H1 (cell line): ENCODE measurements at regions not wholly inside any gene's neighbourhood (a gene's known extent, or its start where the extent isn't known, plus 50 kb on each side); places are given as distances from the start of the nearest gene placed in this dataset.

Experiments
- CTCF ChIA-PET: fragments of 300-600 bp; sonication (Branson Sonifier 250); formaldehyde crosslinking; loops from one replicate; lab custom pipeline; 2021; ENCODE audit not compliant: partially characterized antibody; lab: Charles Lee
- POLR2A ChIA-PET: fragments of 300-600 bp; sonication (Branson Sonifier 250); formaldehyde crosslinking; loops from one replicate; lab custom pipeline; 2021; ENCODE audit warnings: inconsistent platforms; ENCODE audit not compliant: partially characterized antibody; lab: Charles Lee
- DNase-seq, 2 experiments: peaks; one replicate each; pipeline versions ENCODE4 v3.0.0 to v3.0.0-alpha.2; 2010 to 2022; ENCODE audit warnings: low spot score in 2 of 2, low read depth in 1 of 2, mixed read lengths in 1 of 2
- FAIRE-seq: peaks from 2 replicates; lab custom pipeline; 2011; peaks lifted over from hg19 to GRCh38; lab: Jason Lieb, UNC
- H2AFZ ChIP-seq: 2 replicates; pipeline ENCODE4 v1.8.1; 2012; ENCODE audit warnings: low read length, inconsistent platforms
- H2AK5ac ChIP-seq: 2 replicates; pipeline ENCODE4 v1.6.1; 2013; ENCODE audit warnings: low read depth, low read length
- H2BK120ac ChIP-seq: replicated peaks from 2 replicates; pipeline ENCODE3; 2013; ENCODE audit warnings: low read depth, low read length, inconsistent platforms
- H2BK12ac ChIP-seq: 2 replicates; pipeline ENCODE4 v1.6.1; 2013; ENCODE audit warnings: low read depth, low read length
- H2BK15ac ChIP-seq: 2 replicates; pipeline ENCODE4 v1.6.1; 2013; ENCODE audit warnings: low read length
- H2BK20ac ChIP-seq: 2 replicates; pipeline ENCODE4 v1.6.1; 2013; ENCODE audit warnings: low read length
- H2BK5ac ChIP-seq: 2 replicates; pipeline ENCODE4 v1.6.1; 2013; ENCODE audit warnings: low read depth, low read length
- H3K14ac ChIP-seq: 2 replicates; pipeline ENCODE4 v1.6.1; 2013; ENCODE audit warnings: inconsistent platforms; ENCODE audit not compliant: insufficient read length
- H3K18ac ChIP-seq: 2 replicates; pipeline ENCODE4 v1.6.1; 2013; ENCODE audit warnings: low read length; ENCODE audit errors: extremely low read depth
- H3K23ac ChIP-seq: 2 replicates; pipeline ENCODE4 v1.6.1; 2013; ENCODE audit warnings: inconsistent platforms; ENCODE audit not compliant: insufficient read length
- H3K23me2 ChIP-seq: 2 replicates; pipeline ENCODE4 v1.6.1; 2013; ENCODE audit warnings: low read depth, low read length
- H3K27ac ChIP-seq: 2 replicates; pipeline ENCODE4 v1.6.1; 2011; ENCODE audit warnings: low read depth, low read length, inconsistent platforms
- H3K27me3 ChIP-seq, 4 experiments: replicated peaks in 1 of 4; 1 replicate in 1 of 4; 2 replicates in 3 of 4; pipeline versions ENCODE4 v1.6.1 to v1.8.1; 2011 to 2013; ENCODE audit warnings: low read length in 3 of 4, mild to moderate bottlenecking in 3 of 4, inconsistent platforms in 2 of 4, mixed read lengths in 2 of 4, moderate library complexity in 1 of 4; ENCODE audit not compliant: control insufficient read depth in 3 of 4, insufficient read depth in 3 of 4; ENCODE audit errors: extremely low read depth in 1 of 4
- H3K36me3 ChIP-seq, 4 experiments: 2 replicates each; pipeline versions ENCODE4 v1.6.1 to v1.8.1; 2011 to 2013; ENCODE audit warnings: mild to moderate bottlenecking in 4 of 4, low read length in 3 of 4, moderate library complexity in 2 of 4, control low read depth in 1 of 4, inconsistent platforms in 1 of 4; ENCODE audit not compliant: insufficient read depth in 4 of 4, control insufficient read depth in 2 of 4
- H3K4ac ChIP-seq: replicated peaks from 2 replicates; pipeline ENCODE3; 2013; ENCODE audit warnings: low read length, low read depth, mixed read lengths, inconsistent platforms; ENCODE audit not compliant: insufficient read length
- H3K4me1 ChIP-seq, 4 experiments: replicated peaks in 1 of 4; 1 replicate in 1 of 4; 2 replicates in 3 of 4; pipeline versions ENCODE4 v1.6.1 to v1.8.1; 2011 to 2013; ENCODE audit warnings: low read length in 3 of 4, inconsistent platforms in 2 of 4, mixed read lengths in 1 of 4; ENCODE audit not compliant: insufficient read depth in 4 of 4, control insufficient read depth in 3 of 4
- H3K4me2 ChIP-seq, 2 experiments: 2 replicates each; pipeline versions ENCODE4 v1.6.1 to v1.8.1; 2011 to 2013; ENCODE audit warnings: low read depth in 2 of 2, low read length in 2 of 2, control low read depth in 1 of 2, inconsistent platforms in 1 of 2, mild to moderate bottlenecking in 1 of 2; ENCODE audit not compliant: insufficient read depth in 1 of 2
- H3K4me3 ChIP-seq, 4 experiments: fragments of 200-600, 300-600 bp in 1 of 4; sonication (generic), shearing (Covaris generic), sonication (Bioruptor Twin) in 1 of 4; 2 replicates each; pipeline versions ENCODE4 v1.5.1 to v1.8.1; 2011 to 2016; ENCODE audit warnings: low read length in 4 of 4, low read depth in 3 of 4, control low read depth in 2 of 4, inconsistent platforms in 2 of 4, mild to moderate bottlenecking in 2 of 4, mixed read lengths in 1 of 4, moderate library complexity in 1 of 4; ENCODE audit not compliant: insufficient read depth in 2 of 4; ENCODE audit errors: extremely low read depth in 1 of 4
- H3K56ac ChIP-seq: replicated peaks from 2 replicates; pipeline ENCODE3; 2013; ENCODE audit warnings: low read depth, mild to moderate bottlenecking, mixed read lengths, low read length, inconsistent platforms; ENCODE audit not compliant: insufficient read length
- H3K79me1 ChIP-seq: 2 replicates; pipeline ENCODE4 v1.6.1; 2013; ENCODE audit warnings: low read depth, low read length, control low read depth
- H3K79me2 ChIP-seq, 2 experiments: 2 replicates each; pipeline versions ENCODE4 v1.6.1 to v1.8.1; 2012 to 2013; ENCODE audit warnings: low read length in 2 of 2, mild to moderate bottlenecking in 2 of 2, inconsistent platforms in 1 of 2; ENCODE audit not compliant: insufficient read depth in 2 of 2, control insufficient read depth in 1 of 2
- H3K9ac ChIP-seq, 4 experiments: replicated peaks in 1 of 4; 1 replicate in 1 of 4; 2 replicates in 3 of 4; pipeline versions ENCODE4 v1.6.1 to v1.8.1; 2011 to 2013; ENCODE audit warnings: low read depth in 3 of 4, low read length in 3 of 4, control low read depth in 2 of 4, mild to moderate bottlenecking in 2 of 4, moderate library complexity in 2 of 4, inconsistent platforms in 1 of 4; ENCODE audit errors: extremely low read depth in 1 of 4
- H3K9me3 ChIP-seq, 2 experiments: 2 replicates each; pipeline versions ENCODE4 v1.6.1 to v1.8.1; 2012 to 2013; ENCODE audit warnings: mild to moderate bottlenecking in 2 of 2, moderate library complexity in 2 of 2, control low read depth in 1 of 2, inconsistent platforms in 1 of 2, low read depth in 1 of 2, low read length in 1 of 2, mixed read lengths in 1 of 2; ENCODE audit not compliant: insufficient read depth in 2 of 2
- H4K20me1 ChIP-seq, 2 experiments: replicated peaks in 1 of 2; 2 replicates each; pipeline versions ENCODE3 to v1.8.1; 2011 to 2013; ENCODE audit warnings: inconsistent platforms in 2 of 2, low read length in 2 of 2, mild to moderate bottlenecking in 1 of 2; ENCODE audit not compliant: insufficient read depth in 2 of 2, control insufficient read depth in 1 of 2
- H4K5ac ChIP-seq: 2 replicates; pipeline ENCODE4 v1.6.1; 2013; ENCODE audit warnings: low read length, low read depth, mixed read lengths, inconsistent platforms; ENCODE audit not compliant: insufficient read length
- H4K8ac ChIP-seq: 2 replicates; pipeline ENCODE4 v1.8.0; 2013; ENCODE audit warnings: mild to moderate bottlenecking, moderate library complexity, low read length, inconsistent platforms; ENCODE audit not compliant: insufficient read depth; ENCODE audit errors: extremely low read depth
- H4K91ac ChIP-seq: replicated peaks from 2 replicates; pipeline ENCODE3; 2013; ENCODE audit warnings: low read length, mixed read lengths, inconsistent platforms; ENCODE audit not compliant: insufficient read length
- RAD21 ChIP-seq, 2 experiments: IDR thresholded peaks in 1 of 2; conservative IDR thresholded peaks in 1 of 2; 2 replicates each; pipeline ENCODE4 v1.6.1; 2011; ENCODE audit warnings: low read depth in 2 of 2, low read length in 2 of 2, improper control_type of control experiment in 1 of 2, inconsistent platforms in 1 of 2, mild to moderate bottlenecking in 1 of 2, moderate library complexity in 1 of 2
- TAF7 ChIP-seq: optimal IDR thresholded peaks from 2 replicates; pipeline ENCODE3; 2011; ENCODE audit warnings: low read depth, mild to moderate bottlenecking, inconsistent platforms, low read length, moderate library complexity, borderline replicate concordance
- WGBS, 2 experiments: shearing (Covaris generic) in 1 of 2; methylation state at CpG; one replicate each; pipeline versions ENCODE4 v1.1.6 to v1.1.7; 2013 to 2015; ENCODE audit warnings: low lambda C conversion rate in 2 of 2, mixed read lengths in 2 of 2, inconsistent platforms in 1 of 2, low coverage in 1 of 2, missing lambda C conversion rate in 1 of 2; ENCODE audit not compliant: insufficient replicate concordance in 2 of 2, insufficient coverage in 1 of 2, insufficient read length in 1 of 2; ENCODE audit errors: extremely low coverage in 1 of 2, missing lambda C conversion rate in 1 of 2; 5-methylcytosine and 5-hydroxymethylcytosine counted together

- no peak overlapping the region for H3K4me2 ChIP-seq
- DNase-seq (no peak), FAIRE-seq (no peak)
- no peaks in the 10 kb centered on the region for H3K9me3 ChIP-seq
- no peak overlapping the region for H3K14ac ChIP-seq
- H4K8ac ChIP-seq = no peak overlapping the region
- no peaks in the 10 kb centered on the region for H3K4me1 ChIP-seq
- H3K79me1 ChIP-seq = no peaks in the 10 kb centered on the region
- no peak overlapping the region for H4K5ac ChIP-seq
- H2AFZ ChIP-seq = no peak overlapping the region
- H2BK20ac ChIP-seq = no peak overlapping the region
- H2BK120ac ChIP-seq = no peak overlapping the region
- no peaks in the 10 kb centered on the region for H3K36me3 ChIP-seq
- H3K27ac ChIP-seq = no peak overlapping the region
- no peak overlapping the region for H3K18ac ChIP-seq
- no peaks in the 10 kb centered on the region for H3K27me3 ChIP-seq
- no peak overlapping the region for H2BK12ac ChIP-seq
- H3K23me2 ChIP-seq = no peaks in the 10 kb centered on the region
- no peak overlapping the region for H4K91ac ChIP-seq
- CTCF ChIA-PET = no interaction called here
- POLR2A ChIA-PET = no interaction called here
- H3K4me3 ChIP-seq = no peak overlapping the region
- no peak for TF ChIP-seq RAD21 (IDR thresholded peaks at IDR 0.05 in 1 of 2, conservative IDR thresholded peaks at IDR 0.05 in 1 of 2; ENCODE audit: low read depth in 2 of 2, low read length in 2 of 2)
- TF ChIP-seq TAF7 = no peak
- no peak overlapping the region for H2BK5ac ChIP-seq
- no peaks in the 10 kb centered on the region for H3K79me2 ChIP-seq
- 91% methylated on average over 4 of the region's 4 CpGs; no CpG with 5 or more reads in 1 of the 2 experiments for WGBS, 2 experiments
- H3K4ac ChIP-seq = no peak overlapping the region
- no peak overlapping the region for H3K9ac ChIP-seq
- H2BK15ac ChIP-seq = no peak overlapping the region
- H4K20me1 ChIP-seq = no peaks in the 10 kb centered on the region
- H3K23ac ChIP-seq = no peak overlapping the region
- no peak overlapping the region for H2AK5ac ChIP-seq
- H3K56ac ChIP-seq = no peak overlapping the region
Measured at GRCh38 chr15:91480426-91480825, 373.1 kb upstream of the SLCO3A1 start.
